ENCODE measurements at regions not wholly inside any gene's neighbourhood (a gene's known extent, or its start where the extent isn't known, plus 50 kb on each side); places are given as distances from the start of the nearest gene placed in this dataset.

- TF ChIP-seq CTCF (IDR thresholded peaks at IDR 0.05 in 4 of 5, conservative IDR thresholded peaks at IDR 0.05 in 1 of 5) (no peak), POLR2A (IDR thresholded peaks at IDR 0.05) (no peak)
Measured at GRCh38 chr4:53697016-53697685, 105.9 kb upstream of the LNX1 start.

Measured in gastrocnemius medialis (tissue), 4 donors.